ENCODE measurements at regions not wholly inside any gene's neighbourhood (a gene's known extent, or its start where the extent isn't known, plus 50 kb on each side); places are given as distances from the start of the nearest gene placed in this dataset.
"Not testable (repeated sequence)": the region's sequence is repeated elsewhere in the genome, so short reads cannot be mapped to it uniquely, and the experiment has no call there.

DNA sequence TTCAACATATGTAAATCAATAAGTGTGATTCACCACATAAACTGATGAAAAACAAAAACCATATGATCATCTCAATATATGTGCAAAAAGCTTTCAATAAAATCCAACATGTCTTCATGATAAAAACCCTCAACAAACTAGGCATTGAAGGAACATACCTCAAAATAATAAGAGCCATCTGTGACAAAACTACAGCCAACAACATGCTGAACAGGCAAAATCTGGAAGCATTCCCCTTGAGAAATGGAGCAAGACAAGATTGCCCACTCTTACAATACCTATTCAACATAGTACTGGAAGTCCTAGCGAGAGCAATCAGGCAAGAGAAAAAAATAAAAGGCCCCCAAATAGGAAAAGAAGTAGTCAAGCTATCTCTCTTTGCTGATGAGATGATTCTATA is 76.5 kb downstream of the OTOR start:
- no peak overlapping the region for H3K4me3 ChIP-seq (ENCODE audit: low read length)
- H3K4me1 ChIP-seq (ENCODE audit: control insufficient read depth, low read depth, low read length), result no peaks in the 10 kb centered on the region
- no peak overlapping the region for H3K27ac ChIP-seq (ENCODE audit: low read length)
- H3K9ac ChIP-seq (ENCODE audit: low read length), result no peak overlapping the region
- no peaks in the 10 kb centered on the region for H3K36me3 ChIP-seq (ENCODE audit: control insufficient read depth, low read depth, low read length)
- H3K9me3 ChIP-seq (ENCODE audit: control insufficient read depth, low read depth, low read length), result peaks cover 4% of the 10 kb centered on the region
- H3K27me3 ChIP-seq (ENCODE audit: control insufficient read depth, insufficient read depth, low read length), result no peaks in the 10 kb centered on the region

DNA sequence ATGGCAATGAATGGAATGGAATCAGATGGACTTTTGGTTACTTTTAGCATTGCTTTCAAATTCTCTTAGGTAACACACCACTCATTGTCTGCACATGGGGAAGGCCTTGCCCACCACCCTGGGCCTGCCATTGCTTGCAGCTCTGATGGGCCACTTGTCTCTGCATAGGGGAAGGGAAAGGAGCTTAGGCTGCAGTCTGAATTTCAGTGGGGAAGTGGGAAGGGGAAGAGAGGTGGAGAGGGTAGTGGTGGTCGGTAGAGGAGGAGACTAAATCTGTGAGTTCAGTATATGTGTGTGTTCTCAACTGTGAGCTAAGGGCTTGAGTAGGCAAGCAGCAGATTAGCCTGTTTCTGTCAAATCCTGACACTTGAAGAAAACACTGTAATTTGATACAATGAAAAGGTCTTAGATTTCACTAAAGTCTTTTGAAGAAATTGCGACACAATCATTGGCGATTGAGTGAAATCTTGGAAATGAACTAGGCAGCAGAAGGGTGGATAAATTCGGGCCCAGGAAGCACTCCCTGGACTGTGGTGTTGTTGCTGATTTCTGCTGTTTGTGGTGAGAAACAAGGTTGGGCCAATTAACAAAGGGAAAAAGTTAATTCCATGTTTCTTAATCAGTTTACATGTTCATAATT is 80.6 kb downstream of the OTOR start:
- H3K27ac ChIP-seq (ENCODE audit: low read length), result no peak overlapping the region
- H3K27me3 ChIP-seq (ENCODE audit: control insufficient read depth, insufficient read depth, low read length), result no peaks in the 10 kb centered on the region
- H3K36me3 ChIP-seq (ENCODE audit: control insufficient read depth, low read depth, low read length), result no peaks in the 10 kb centered on the region
- H3K4me3 ChIP-seq (ENCODE audit: low read length), result no peak overlapping the region
- H3K4me1 ChIP-seq (ENCODE audit: control insufficient read depth, low read depth, low read length), result no peaks in the 10 kb centered on the region
- no peaks in the 10 kb centered on the region for H3K9me3 ChIP-seq (ENCODE audit: control insufficient read depth, low read depth, low read length)
- H3K9ac ChIP-seq (ENCODE audit: low read length), result no peak overlapping the region

DNA sequence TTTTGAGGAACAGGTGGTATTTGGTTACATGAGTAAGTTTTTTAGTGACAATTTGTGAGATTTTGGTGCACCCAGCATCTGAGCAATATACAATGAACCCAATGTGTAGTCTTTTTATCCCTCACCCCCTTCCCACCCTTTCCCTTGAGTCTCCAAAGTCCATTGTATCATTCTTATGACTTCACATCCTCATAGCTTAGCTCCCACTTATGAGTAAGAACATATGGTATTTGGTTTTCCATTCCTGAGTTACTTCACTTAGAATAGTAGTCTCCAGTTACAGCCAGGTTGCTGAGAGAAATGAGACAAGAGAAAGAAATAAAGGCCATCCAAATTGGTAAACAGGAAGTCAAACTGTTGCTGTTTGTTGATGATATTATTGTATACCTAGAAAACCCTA is 87.5 kb downstream of the OTOR start:
- not testable (repeated sequence) for H3K9ac ChIP-seq (ENCODE audit: low read length); H3K27ac ChIP-seq (ENCODE audit: low read length); H3K36me3 ChIP-seq (ENCODE audit: control insufficient read depth, low read depth, low read length); H3K9me3 ChIP-seq (ENCODE audit: control insufficient read depth, low read depth, low read length); H3K4me1 ChIP-seq (ENCODE audit: control insufficient read depth, low read depth, low read length); H3K27me3 ChIP-seq (ENCODE audit: control insufficient read depth, insufficient read depth, low read length); H3K4me3 ChIP-seq (ENCODE audit: low read length)

GRCh38 chr20:16842486-16843120 is 94.4 kb downstream of the OTOR start:
- Histone ChIP-seq H3K4me3 (ENCODE audit: low read length) (no peak overlapping the region), H3K27ac (ENCODE audit: low read length) (no peak overlapping the region), H3K9me3 (ENCODE audit: control insufficient read depth, low read depth, low read length) (no peaks in the 10 kb centered on the region), H3K27me3 (ENCODE audit: control insufficient read depth, insufficient read depth, low read length) (no peaks in the 10 kb centered on the region), H3K36me3 (ENCODE audit: control insufficient read depth, low read depth, low read length) (no peaks in the 10 kb centered on the region), H3K9ac (ENCODE audit: low read length) (no peak overlapping the region), H3K4me1 (ENCODE audit: control insufficient read depth, low read depth, low read length) (peaks cover 6% of the 10 kb centered on the region)

- no peak overlapping the region for H3K9ac ChIP-seq (ENCODE audit: low read length)
- no peaks in the 10 kb centered on the region for H3K36me3 ChIP-seq (ENCODE audit: control insufficient read depth, low read depth, low read length)
- H3K4me1 ChIP-seq (ENCODE audit: control insufficient read depth, low read depth, low read length), result peaks cover 18% of the 10 kb centered on the region
- no peak overlapping the region for H3K27ac ChIP-seq (ENCODE audit: low read length)
- H3K9me3 ChIP-seq (ENCODE audit: control insufficient read depth, low read depth, low read length), result no peaks in the 10 kb centered on the region
- H3K27me3 ChIP-seq (ENCODE audit: control insufficient read depth, insufficient read depth, low read length), result no peaks in the 10 kb centered on the region
- H3K4me3 ChIP-seq (ENCODE audit: low read length), result no peak overlapping the region
Measured at GRCh38 chr20:16844406-16844805, 96.2 kb downstream of the OTOR start.

GRCh38 chr20:16846006-16846405 is 97.8 kb downstream of the OTOR start:
- H3K27ac ChIP-seq (ENCODE audit: low read length), result no peak overlapping the region
- H3K4me1 ChIP-seq (ENCODE audit: control insufficient read depth, low read depth, low read length), result peaks cover 18% of the 10 kb centered on the region
- H3K9me3 ChIP-seq (ENCODE audit: control insufficient read depth, low read depth, low read length), result no peaks in the 10 kb centered on the region
- no peaks in the 10 kb centered on the region for H3K36me3 ChIP-seq (ENCODE audit: control insufficient read depth, low read depth, low read length)
- H3K4me3 ChIP-seq (ENCODE audit: low read length), result no peak overlapping the region
- H3K27me3 ChIP-seq (ENCODE audit: control insufficient read depth, insufficient read depth, low read length), result no peaks in the 10 kb centered on the region
- H3K9ac ChIP-seq (ENCODE audit: low read length), result no peak overlapping the region

DNA sequence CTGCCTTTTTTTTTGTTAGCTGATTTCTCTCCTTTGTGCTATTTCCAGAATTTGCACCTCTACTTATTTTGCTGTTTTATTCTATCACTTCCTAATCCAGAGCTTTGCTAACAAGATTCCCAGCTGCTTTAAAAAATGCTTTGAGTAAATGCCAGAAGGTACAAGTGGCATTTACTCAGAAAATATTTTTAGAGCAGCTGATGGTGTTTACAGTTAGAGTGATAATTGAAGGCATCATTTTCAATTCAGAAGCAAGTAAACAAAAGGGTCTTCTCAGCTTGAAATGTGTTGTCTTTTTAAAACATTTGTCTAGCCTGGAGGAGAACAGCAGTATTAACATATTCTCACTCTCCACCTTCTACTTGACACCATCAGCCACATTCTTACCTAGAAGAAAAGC is 99.9 kb downstream of the OTOR start:
- H3K36me3 ChIP-seq (ENCODE audit: control insufficient read depth, low read depth, low read length), result no peaks in the 10 kb centered on the region
- H3K27ac ChIP-seq (ENCODE audit: low read length), result no peak overlapping the region
- H3K9ac ChIP-seq (ENCODE audit: low read length), result no peak overlapping the region
- H3K9me3 ChIP-seq (ENCODE audit: control insufficient read depth, low read depth, low read length), result no peaks in the 10 kb centered on the region
- H3K4me1 ChIP-seq (ENCODE audit: control insufficient read depth, low read depth, low read length), result peaks cover 18% of the 10 kb centered on the region
- no peaks in the 10 kb centered on the region for H3K27me3 ChIP-seq (ENCODE audit: control insufficient read depth, insufficient read depth, low read length)
- no peak overlapping the region for H3K4me3 ChIP-seq (ENCODE audit: low read length)

- Histone ChIP-seq H3K36me3 (ENCODE audit: control insufficient read depth, low read depth, low read length) (no peaks in the 10 kb centered on the region), H3K9ac (ENCODE audit: low read length) (no peak overlapping the region), H3K27ac (ENCODE audit: low read length) (no peak overlapping the region), H3K4me1 (ENCODE audit: control insufficient read depth, low read depth, low read length) (peaks cover 18% of the 10 kb centered on the region), H3K4me3 (ENCODE audit: low read length) (no peak overlapping the region), H3K27me3 (ENCODE audit: control insufficient read depth, insufficient read depth, low read length) (no peaks in the 10 kb centered on the region), H3K9me3 (ENCODE audit: control insufficient read depth, low read depth, low read length) (no peaks in the 10 kb centered on the region)
Measured at GRCh38 chr20:16848526-16848925, 100.4 kb downstream of the OTOR start.

DNA sequence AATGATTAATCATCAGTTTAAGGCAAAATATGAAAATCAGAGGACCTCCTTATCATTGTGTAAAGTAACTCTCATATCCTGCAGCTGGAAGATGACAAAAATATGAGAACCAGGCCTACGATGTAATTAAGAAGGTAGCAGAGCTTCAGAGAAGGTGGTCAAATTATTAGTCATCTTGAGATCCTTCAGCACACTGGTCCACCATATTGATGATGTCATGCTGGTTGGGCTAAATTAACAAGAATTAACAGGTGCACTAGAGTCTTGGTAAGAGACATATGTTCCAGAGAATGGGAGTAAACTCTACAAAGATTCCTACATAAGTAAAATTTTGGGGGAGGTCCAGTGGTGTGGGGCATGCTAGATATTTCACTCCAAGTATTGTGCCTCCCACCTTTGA is 112.8 kb downstream of the OTOR start:
- Histone ChIP-seq H3K36me3 (ENCODE audit: control insufficient read depth, low read depth, low read length) (no peaks in the 10 kb centered on the region), H3K27me3 (ENCODE audit: control insufficient read depth, insufficient read depth, low read length) (no peaks in the 10 kb centered on the region), H3K9me3 (ENCODE audit: control insufficient read depth, low read depth, low read length) (no peaks in the 10 kb centered on the region), H3K4me1 (ENCODE audit: control insufficient read depth, low read depth, low read length) (no peaks in the 10 kb centered on the region), H3K4me3 (ENCODE audit: low read length) (no peak overlapping the region), H3K9ac (ENCODE audit: low read length) (no peak overlapping the region), H3K27ac (ENCODE audit: low read length) (no peak overlapping the region)

DNA sequence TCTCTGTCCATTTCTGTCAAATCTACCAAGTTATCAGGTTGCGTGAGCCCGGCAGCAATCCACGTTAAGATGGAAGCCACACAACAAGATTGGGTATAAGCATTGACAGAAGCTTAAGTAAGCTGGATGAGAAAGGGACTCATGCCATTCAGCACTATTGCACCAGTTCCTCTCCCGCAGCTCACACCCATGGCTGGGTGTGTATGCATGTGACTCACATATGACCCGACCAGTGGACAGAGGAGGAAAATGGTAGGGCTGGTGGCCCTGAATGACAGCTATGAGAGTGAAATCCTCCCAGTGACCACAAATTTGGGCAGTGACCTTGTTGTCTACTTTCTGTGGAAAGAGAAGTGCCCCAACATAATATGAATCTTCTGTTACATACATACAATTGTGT is 113.5 kb downstream of the OTOR start:
- Histone ChIP-seq H3K9me3 (ENCODE audit: control insufficient read depth, low read depth, low read length) (no peaks in the 10 kb centered on the region), H3K27ac (ENCODE audit: low read length) (no peak overlapping the region), H3K27me3 (ENCODE audit: control insufficient read depth, insufficient read depth, low read length) (no peaks in the 10 kb centered on the region), H3K4me3 (ENCODE audit: low read length) (no peak overlapping the region), H3K36me3 (ENCODE audit: control insufficient read depth, low read depth, low read length) (no peaks in the 10 kb centered on the region), H3K9ac (ENCODE audit: low read length) (no peak overlapping the region), H3K4me1 (ENCODE audit: control insufficient read depth, low read depth, low read length) (no peaks in the 10 kb centered on the region)

- H3K27me3 ChIP-seq (ENCODE audit: control insufficient read depth, insufficient read depth, low read length), result no peaks in the 10 kb centered on the region
- H3K27ac ChIP-seq (ENCODE audit: low read length), result no peak overlapping the region
- H3K9me3 ChIP-seq (ENCODE audit: control insufficient read depth, low read depth, low read length), result no peaks in the 10 kb centered on the region
- H3K9ac ChIP-seq (ENCODE audit: low read length), result no peak overlapping the region
- H3K4me1 ChIP-seq (ENCODE audit: control insufficient read depth, low read depth, low read length), result no peaks in the 10 kb centered on the region
- H3K4me3 ChIP-seq (ENCODE audit: low read length), result no peak overlapping the region
- H3K36me3 ChIP-seq (ENCODE audit: control insufficient read depth, low read depth, low read length), result no peaks in the 10 kb centered on the region
Measured at GRCh38 chr20:16863303-16863702, 115.1 kb downstream of the OTOR start.

- H3K36me3 ChIP-seq (ENCODE audit: control insufficient read depth, low read depth, low read length), result no peaks in the 10 kb centered on the region
- H3K4me3 ChIP-seq (ENCODE audit: low read length), result no peak overlapping the region
- H3K4me1 ChIP-seq (ENCODE audit: control insufficient read depth, low read depth, low read length), result no peaks in the 10 kb centered on the region
- H3K27me3 ChIP-seq (ENCODE audit: control insufficient read depth, insufficient read depth, low read length), result no peaks in the 10 kb centered on the region
- no peaks in the 10 kb centered on the region for H3K9me3 ChIP-seq (ENCODE audit: control insufficient read depth, low read depth, low read length)
- H3K27ac ChIP-seq (ENCODE audit: low read length), result no peak overlapping the region
- no peak overlapping the region for H3K9ac ChIP-seq (ENCODE audit: low read length)
Measured at GRCh38 chr20:16864069-16864468, 115.9 kb downstream of the OTOR start.
